H1 (cell line): ENCODE measurements at regions not wholly inside any gene's neighbourhood (a gene's known extent, or its start where the extent isn't known, plus 50 kb on each side); places are given as distances from the start of the nearest gene placed in this dataset.

Experiments used
- CTCF ChIA-PET: fragments of 300-600 bp; sonication (Branson Sonifier 250); formaldehyde crosslinking; loops from one replicate; lab custom pipeline; 2021; ENCODE audit not compliant: partially characterized antibody; lab: Charles Lee
- POLR2A ChIA-PET: fragments of 300-600 bp; sonication (Branson Sonifier 250); formaldehyde crosslinking; loops from one replicate; lab custom pipeline; 2021; ENCODE audit warnings: inconsistent platforms; ENCODE audit not compliant: partially characterized antibody; lab: Charles Lee
- DNase-seq, 2 experiments: peaks; one replicate each; pipeline versions ENCODE4 v3.0.0 to v3.0.0-alpha.2; 2010 to 2022; ENCODE audit warnings: low spot score in 2 of 2, low read depth in 1 of 2, mixed read lengths in 1 of 2
- FAIRE-seq: peaks from 2 replicates; lab custom pipeline; 2011; peaks lifted over from hg19 to GRCh38; lab: Jason Lieb, UNC
- H2AFZ ChIP-seq: 2 replicates; pipeline ENCODE4 v1.8.1; 2012; ENCODE audit warnings: low read length, inconsistent platforms
- H2AK5ac ChIP-seq: 2 replicates; pipeline ENCODE4 v1.6.1; 2013; ENCODE audit warnings: low read depth, low read length
- H2BK120ac ChIP-seq: replicated peaks from 2 replicates; pipeline ENCODE3; 2013; ENCODE audit warnings: low read depth, low read length, inconsistent platforms
- H2BK12ac ChIP-seq: 2 replicates; pipeline ENCODE4 v1.6.1; 2013; ENCODE audit warnings: low read depth, low read length
- H2BK15ac ChIP-seq: 2 replicates; pipeline ENCODE4 v1.6.1; 2013; ENCODE audit warnings: low read length
- H2BK20ac ChIP-seq: 2 replicates; pipeline ENCODE4 v1.6.1; 2013; ENCODE audit warnings: low read length
- H2BK5ac ChIP-seq: 2 replicates; pipeline ENCODE4 v1.6.1; 2013; ENCODE audit warnings: low read depth, low read length
- H3K14ac ChIP-seq: 2 replicates; pipeline ENCODE4 v1.6.1; 2013; ENCODE audit warnings: inconsistent platforms; ENCODE audit not compliant: insufficient read length
- H3K18ac ChIP-seq: 2 replicates; pipeline ENCODE4 v1.6.1; 2013; ENCODE audit warnings: low read length; ENCODE audit errors: extremely low read depth
- H3K23ac ChIP-seq: 2 replicates; pipeline ENCODE4 v1.6.1; 2013; ENCODE audit warnings: inconsistent platforms; ENCODE audit not compliant: insufficient read length
- H3K23me2 ChIP-seq: 2 replicates; pipeline ENCODE4 v1.6.1; 2013; ENCODE audit warnings: low read depth, low read length
- H3K27ac ChIP-seq: 2 replicates; pipeline ENCODE4 v1.6.1; 2011; ENCODE audit warnings: low read depth, low read length, inconsistent platforms
- H3K27me3 ChIP-seq, 4 experiments: replicated peaks in 1 of 4; 1 replicate in 1 of 4; 2 replicates in 3 of 4; pipeline versions ENCODE4 v1.6.1 to v1.8.1; 2011 to 2013; ENCODE audit warnings: low read length in 3 of 4, mild to moderate bottlenecking in 3 of 4, inconsistent platforms in 2 of 4, mixed read lengths in 2 of 4, moderate library complexity in 1 of 4; ENCODE audit not compliant: control insufficient read depth in 3 of 4, insufficient read depth in 3 of 4; ENCODE audit errors: extremely low read depth in 1 of 4
- H3K36me3 ChIP-seq, 4 experiments: 2 replicates each; pipeline versions ENCODE4 v1.6.1 to v1.8.1; 2011 to 2013; ENCODE audit warnings: mild to moderate bottlenecking in 4 of 4, low read length in 3 of 4, moderate library complexity in 2 of 4, control low read depth in 1 of 4, inconsistent platforms in 1 of 4; ENCODE audit not compliant: insufficient read depth in 4 of 4, control insufficient read depth in 2 of 4
- H3K4ac ChIP-seq: replicated peaks from 2 replicates; pipeline ENCODE3; 2013; ENCODE audit warnings: low read length, low read depth, mixed read lengths, inconsistent platforms; ENCODE audit not compliant: insufficient read length
- H3K4me1 ChIP-seq, 4 experiments: replicated peaks in 1 of 4; 1 replicate in 1 of 4; 2 replicates in 3 of 4; pipeline versions ENCODE4 v1.6.1 to v1.8.1; 2011 to 2013; ENCODE audit warnings: low read length in 3 of 4, inconsistent platforms in 2 of 4, mixed read lengths in 1 of 4; ENCODE audit not compliant: insufficient read depth in 4 of 4, control insufficient read depth in 3 of 4
- H3K4me2 ChIP-seq, 2 experiments: 2 replicates each; pipeline versions ENCODE4 v1.6.1 to v1.8.1; 2011 to 2013; ENCODE audit warnings: low read depth in 2 of 2, low read length in 2 of 2, control low read depth in 1 of 2, inconsistent platforms in 1 of 2, mild to moderate bottlenecking in 1 of 2; ENCODE audit not compliant: insufficient read depth in 1 of 2
- H3K4me3 ChIP-seq, 4 experiments: fragments of 200-600, 300-600 bp in 1 of 4; sonication (generic), shearing (Covaris generic), sonication (Bioruptor Twin) in 1 of 4; 2 replicates each; pipeline versions ENCODE4 v1.5.1 to v1.8.1; 2011 to 2016; ENCODE audit warnings: low read length in 4 of 4, low read depth in 3 of 4, control low read depth in 2 of 4, inconsistent platforms in 2 of 4, mild to moderate bottlenecking in 2 of 4, mixed read lengths in 1 of 4, moderate library complexity in 1 of 4; ENCODE audit not compliant: insufficient read depth in 2 of 4; ENCODE audit errors: extremely low read depth in 1 of 4
- H3K56ac ChIP-seq: replicated peaks from 2 replicates; pipeline ENCODE3; 2013; ENCODE audit warnings: low read depth, mild to moderate bottlenecking, mixed read lengths, low read length, inconsistent platforms; ENCODE audit not compliant: insufficient read length
- H3K79me1 ChIP-seq: 2 replicates; pipeline ENCODE4 v1.6.1; 2013; ENCODE audit warnings: low read depth, low read length, control low read depth
- H3K79me2 ChIP-seq, 2 experiments: 2 replicates each; pipeline versions ENCODE4 v1.6.1 to v1.8.1; 2012 to 2013; ENCODE audit warnings: low read length in 2 of 2, mild to moderate bottlenecking in 2 of 2, inconsistent platforms in 1 of 2; ENCODE audit not compliant: insufficient read depth in 2 of 2, control insufficient read depth in 1 of 2
- H3K9ac ChIP-seq, 4 experiments: replicated peaks in 1 of 4; 1 replicate in 1 of 4; 2 replicates in 3 of 4; pipeline versions ENCODE4 v1.6.1 to v1.8.1; 2011 to 2013; ENCODE audit warnings: low read depth in 3 of 4, low read length in 3 of 4, control low read depth in 2 of 4, mild to moderate bottlenecking in 2 of 4, moderate library complexity in 2 of 4, inconsistent platforms in 1 of 4; ENCODE audit errors: extremely low read depth in 1 of 4
- H3K9me3 ChIP-seq, 2 experiments: 2 replicates each; pipeline versions ENCODE4 v1.6.1 to v1.8.1; 2012 to 2013; ENCODE audit warnings: mild to moderate bottlenecking in 2 of 2, moderate library complexity in 2 of 2, control low read depth in 1 of 2, inconsistent platforms in 1 of 2, low read depth in 1 of 2, low read length in 1 of 2, mixed read lengths in 1 of 2; ENCODE audit not compliant: insufficient read depth in 2 of 2
- H4K20me1 ChIP-seq, 2 experiments: replicated peaks in 1 of 2; 2 replicates each; pipeline versions ENCODE3 to v1.8.1; 2011 to 2013; ENCODE audit warnings: inconsistent platforms in 2 of 2, low read length in 2 of 2, mild to moderate bottlenecking in 1 of 2; ENCODE audit not compliant: insufficient read depth in 2 of 2, control insufficient read depth in 1 of 2
- H4K5ac ChIP-seq: 2 replicates; pipeline ENCODE4 v1.6.1; 2013; ENCODE audit warnings: low read length, low read depth, mixed read lengths, inconsistent platforms; ENCODE audit not compliant: insufficient read length
- H4K8ac ChIP-seq: 2 replicates; pipeline ENCODE4 v1.8.0; 2013; ENCODE audit warnings: mild to moderate bottlenecking, moderate library complexity, low read length, inconsistent platforms; ENCODE audit not compliant: insufficient read depth; ENCODE audit errors: extremely low read depth
- H4K91ac ChIP-seq: replicated peaks from 2 replicates; pipeline ENCODE3; 2013; ENCODE audit warnings: low read length, mixed read lengths, inconsistent platforms; ENCODE audit not compliant: insufficient read length
- ASH2L ChIP-seq: fragments of 200-600, 300-600 bp; sonication (generic); IDR thresholded peaks from one replicate; pipeline ENCODE4 v1.7.1; 2017; ENCODE audit warnings: low read length
- ATF3 ChIP-seq: IDR thresholded peaks from 2 replicates; pipeline ENCODE4 v1.6.1; 2011; ENCODE audit warnings: low read depth, mild to moderate bottlenecking, low read length; ENCODE audit not compliant: insufficient read depth
- CEBPB ChIP-seq: IDR thresholded peaks from 2 replicates; pipeline ENCODE4 v1.6.1; 2012; ENCODE audit warnings: low read depth, low read length
- CHD1 ChIP-seq: IDR thresholded peaks from 2 replicates; pipeline ENCODE4 v1.6.1; 2012; ENCODE audit warnings: low read depth, low read length, improper control_type of control experiment
- EP300 ChIP-seq, 2 experiments: IDR thresholded peaks; 1 replicate in 1 of 2; 2 replicates in 1 of 2; pipeline ENCODE4 v1.6.1; 2011 to 2012; ENCODE audit warnings: low read depth in 2 of 2, low read length in 2 of 2, mild to moderate bottlenecking in 2 of 2, borderline replicate concordance in 1 of 2, inconsistent platforms in 1 of 2, moderate library complexity in 1 of 2
- FOSL1 ChIP-seq: IDR thresholded peaks from 2 replicates; pipeline ENCODE4 v1.6.1; 2011; ENCODE audit warnings: mild to moderate bottlenecking, low read depth, low read length, moderate library complexity; ENCODE audit not compliant: insufficient read depth
- KDM4A ChIP-seq: IDR thresholded peaks from one replicate; pipeline ENCODE4 v1.7.1; 2012; ENCODE audit warnings: low read depth, mild to moderate bottlenecking, moderate library complexity, low read length, inconsistent platforms; ENCODE audit not compliant: severe bottlenecking
- PHF8 ChIP-seq: fragments of 200-600 bp; sonication (generic); conservative IDR thresholded peaks from 2 replicates; pipeline ENCODE4 v1.7.1; 2012; ENCODE audit warnings: low read depth, mild to moderate bottlenecking, inconsistent platforms, low read length, moderate library complexity
- RAD21 ChIP-seq, 2 experiments: IDR thresholded peaks in 1 of 2; conservative IDR thresholded peaks in 1 of 2; 2 replicates each; pipeline ENCODE4 v1.6.1; 2011; ENCODE audit warnings: low read depth in 2 of 2, low read length in 2 of 2, improper control_type of control experiment in 1 of 2, inconsistent platforms in 1 of 2, mild to moderate bottlenecking in 1 of 2, moderate library complexity in 1 of 2
- SIN3A ChIP-seq, 2 experiments: IDR thresholded peaks in 1 of 2; conservative IDR thresholded peaks in 1 of 2; 2 replicates each; pipeline ENCODE4 v1.6.1; 2011 to 2012; ENCODE audit warnings: low read length in 2 of 2, improper control_type of control experiment in 1 of 2, low read depth in 1 of 2, mild to moderate bottlenecking in 1 of 2
- SP2 ChIP-seq: IDR thresholded peaks from 2 replicates; pipeline ENCODE4 v1.6.1; 2012; ENCODE audit warnings: mild to moderate bottlenecking, low read length, inconsistent platforms
- TAF1 ChIP-seq: IDR thresholded peaks from 2 replicates; pipeline ENCODE4 v1.6.1; 2011; ENCODE audit warnings: mild to moderate bottlenecking, low read depth, low read length
- TEAD4 ChIP-seq: IDR thresholded peaks from 2 replicates; pipeline ENCODE4 v1.6.1; 2012; ENCODE audit warnings: low read depth, low read length, inconsistent platforms, mixed read lengths

- no peak for TF ChIP-seq CHD1
- TF ChIP-seq, all 59 proteins: peak for 0
Observed at GRCh38 chr13:62022369-62022768, 606.7 kb upstream of the PCDH20 start (continued).

DNA sequence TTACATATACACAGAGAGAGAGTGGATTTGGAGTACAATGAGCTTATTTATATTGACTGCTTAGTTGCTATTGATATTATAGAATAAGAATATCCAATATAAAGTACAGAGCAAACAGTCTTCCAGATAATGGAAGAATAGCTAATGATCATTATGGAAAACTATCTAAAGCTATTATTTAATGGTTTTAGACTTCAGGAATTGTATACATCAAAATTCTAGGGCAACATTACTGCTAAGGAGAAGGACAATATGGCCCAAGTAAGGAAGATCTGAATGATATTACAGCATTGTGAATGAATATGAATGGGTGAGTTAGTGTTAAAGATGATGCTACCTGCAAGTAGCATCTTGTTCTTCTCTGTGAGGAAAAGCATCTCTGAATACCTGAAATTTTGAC, 604.2 kb upstream of the PCDH20 start:
- H3K27me3 ChIP-seq, result no peaks in the 10 kb centered on the region
- H3K9me3 ChIP-seq, result no peaks in the 10 kb centered on the region
- CTCF ChIA-PET, result interaction anchor here (0.7 to 1.1 kb wide), 3 partner anchors 12 to 342 kb away, joined by 3 read pairs; no protein-coding TSS in a partner anchor
- H3K27ac ChIP-seq, result no peak overlapping the region
- FAIRE-seq (no peak), DNase-seq (no peak)
- no peak overlapping the region for H4K91ac ChIP-seq
- H4K5ac ChIP-seq, result no peak overlapping the region
- no peak overlapping the region for H2AFZ ChIP-seq
- H3K79me2 ChIP-seq, result no peaks in the 10 kb centered on the region
- H4K8ac ChIP-seq, result no peak overlapping the region
- H3K9ac ChIP-seq, result no peak overlapping the region
- H3K23ac ChIP-seq, result no peak overlapping the region
- H3K36me3 ChIP-seq, result no peaks in the 10 kb centered on the region
- H2BK5ac ChIP-seq, result no peak overlapping the region
- no peak overlapping the region for H2BK15ac ChIP-seq
- POLR2A ChIA-PET, result no interaction called here
- no peak overlapping the region for H3K18ac ChIP-seq
- no peaks in the 10 kb centered on the region for H3K4me1 ChIP-seq
- H3K4me2 ChIP-seq, result no peak overlapping the region
- no peak overlapping the region for H3K56ac ChIP-seq
- H3K4ac ChIP-seq, result no peak overlapping the region
- H2BK120ac ChIP-seq, result no peak overlapping the region
- no peak overlapping the region for H3K14ac ChIP-seq
- H2BK20ac ChIP-seq, result no peak overlapping the region
- H4K20me1 ChIP-seq, result no peaks in the 10 kb centered on the region
- H2BK12ac ChIP-seq, result no peak overlapping the region
- H2AK5ac ChIP-seq, result no peak overlapping the region
- H3K79me1 ChIP-seq, result no peaks in the 10 kb centered on the region
- H3K4me3 ChIP-seq, result no peak overlapping the region
- H3K23me2 ChIP-seq, result no peaks in the 10 kb centered on the region
- no peak for TF ChIP-seq ATF3
- TF ChIP-seq SP2, result no peak
- no peak for TF ChIP-seq CEBPB
- no peak for TF ChIP-seq KDM4A
- no peak for TF ChIP-seq PHF8
- no peak for TF ChIP-seq FOSL1
- no peak for TF ChIP-seq ASH2L
- TF ChIP-seq CHD1, result no peak
- TF ChIP-seq SIN3A (conservative IDR thresholded peaks at IDR 0.05 in 1 of 2, IDR thresholded peaks at IDR 0.05 in 1 of 2; ENCODE audit: low read depth in 1 of 2, low read length in 2 of 2), result no peak
- TF ChIP-seq TAF1, result no peak
- TF ChIP-seq RAD21 (IDR thresholded peaks at IDR 0.05 in 1 of 2, conservative IDR thresholded peaks at IDR 0.05 in 1 of 2; ENCODE audit: low read depth in 2 of 2, low read length in 2 of 2), result no peak
- no peak for TF ChIP-seq TEAD4
- no peak for TF ChIP-seq EP300 (IDR thresholded peaks at IDR 0.05; ENCODE audit: borderline replicate concordance in 1 of 2, low read depth in 2 of 2, low read length in 2 of 2)
